Astrocyte of the spinal cord (primary cell): ENCODE measurements at regions not wholly inside any gene's neighbourhood (a gene's known extent, or its start where the extent isn't known, plus 50 kb on each side); places are given as distances from the start of the nearest gene placed in this dataset.

Experiments used
- DNase-seq: peaks from one replicate; pipeline ENCODE4 v3.0.0; 2011; ENCODE audit warnings: low read depth, low spot score
- H3K4me3 ChIP-seq: 2 replicates; pipeline ENCODE4 v1.5.1; 2011; ENCODE audit warnings: low read depth, mild to moderate bottlenecking, low read length, moderate library complexity
- in situ Hi-C: cut with HindIII; loops from 2 replicates; pipeline ENCODE4 v1.10.0; 2017; ENCODE audit warnings: low sequenced_read_pairs
- TF ChIP-seq, protein P1 (sequence below): IDR thresholded peaks from 2 replicates; pipeline ENCODE4 v1.5.1; 2012; ENCODE audit warnings: low read depth, mild to moderate bottlenecking, low read length, inconsistent platforms

DNA sequence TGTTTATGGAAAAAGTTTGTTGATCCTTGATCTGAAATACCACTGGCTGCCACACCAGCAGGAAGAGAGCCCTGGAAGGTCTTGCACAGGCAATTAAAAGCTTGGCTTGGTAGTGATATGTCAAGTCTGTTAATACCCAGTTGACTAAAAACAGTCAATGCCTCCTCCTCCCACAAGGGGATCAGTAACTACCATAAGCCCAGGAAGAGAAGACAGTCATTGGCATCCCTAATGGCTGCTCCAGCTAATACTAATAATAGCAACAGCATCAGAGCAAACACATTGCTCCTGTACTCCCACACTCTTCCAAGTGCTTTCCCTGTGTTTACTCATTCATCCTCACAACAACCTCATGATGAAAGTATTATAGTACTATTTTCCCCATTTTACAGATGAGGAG lies 528.6 kb downstream of the TAFA4 start:
- in situ Hi-C loops: no loop called here
- no peak for DNase-seq
- no peak overlapping the region for H3K4me3 ChIP-seq
- TF ChIP-seq, protein P1, sequence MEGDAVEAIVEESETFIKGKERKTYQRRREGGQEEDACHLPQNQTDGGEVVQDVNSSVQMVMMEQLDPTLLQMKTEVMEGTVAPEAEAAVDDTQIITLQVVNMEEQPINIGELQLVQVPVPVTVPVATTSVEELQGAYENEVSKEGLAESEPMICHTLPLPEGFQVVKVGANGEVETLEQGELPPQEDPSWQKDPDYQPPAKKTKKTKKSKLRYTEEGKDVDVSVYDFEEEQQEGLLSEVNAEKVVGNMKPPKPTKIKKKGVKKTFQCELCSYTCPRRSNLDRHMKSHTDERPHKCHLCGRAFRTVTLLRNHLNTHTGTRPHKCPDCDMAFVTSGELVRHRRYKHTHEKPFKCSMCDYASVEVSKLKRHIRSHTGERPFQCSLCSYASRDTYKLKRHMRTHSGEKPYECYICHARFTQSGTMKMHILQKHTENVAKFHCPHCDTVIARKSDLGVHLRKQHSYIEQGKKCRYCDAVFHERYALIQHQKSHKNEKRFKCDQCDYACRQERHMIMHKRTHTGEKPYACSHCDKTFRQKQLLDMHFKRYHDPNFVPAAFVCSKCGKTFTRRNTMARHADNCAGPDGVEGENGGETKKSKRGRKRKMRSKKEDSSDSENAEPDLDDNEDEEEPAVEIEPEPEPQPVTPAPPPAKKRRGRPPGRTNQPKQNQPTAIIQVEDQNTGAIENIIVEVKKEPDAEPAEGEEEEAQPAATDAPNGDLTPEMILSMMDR: no peak

DNA sequence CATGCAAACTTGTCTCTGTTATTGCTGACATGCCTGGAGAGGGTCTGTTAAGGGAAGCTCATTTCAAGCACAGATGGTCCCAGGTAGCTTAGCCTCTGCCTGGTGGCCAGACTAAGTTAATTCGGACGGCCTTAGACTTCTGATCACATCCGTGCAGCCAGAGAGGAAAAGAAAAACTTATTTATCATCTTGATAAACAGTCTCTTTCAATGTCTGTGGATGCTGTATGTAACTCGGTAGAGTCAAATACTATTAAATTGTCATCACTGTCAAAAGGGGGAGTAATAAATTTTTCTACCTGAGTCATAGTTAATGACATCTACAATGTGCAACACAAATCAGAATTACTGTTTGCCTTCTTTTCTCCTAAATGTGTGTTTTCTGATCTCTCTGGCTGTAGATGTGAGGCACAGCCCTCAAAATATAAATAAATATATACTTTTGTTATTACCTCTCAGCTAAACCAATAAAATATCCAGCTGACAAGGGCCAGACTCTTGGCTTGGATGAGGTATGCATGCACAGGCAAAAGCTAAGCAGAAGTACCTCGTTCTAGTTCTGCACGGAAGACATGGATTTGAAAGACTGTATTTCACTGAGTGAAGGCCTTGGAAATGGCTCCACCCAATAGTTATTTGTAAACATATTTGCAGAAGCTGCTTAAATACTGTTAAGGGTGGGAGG lies 530.0 kb downstream of the TAFA4 start:
- no peak overlapping the region for H3K4me3 ChIP-seq
- TF ChIP-seq, protein P1: no peak
- DNase-seq: no peak
- in situ Hi-C loops: no loop called here

DNA sequence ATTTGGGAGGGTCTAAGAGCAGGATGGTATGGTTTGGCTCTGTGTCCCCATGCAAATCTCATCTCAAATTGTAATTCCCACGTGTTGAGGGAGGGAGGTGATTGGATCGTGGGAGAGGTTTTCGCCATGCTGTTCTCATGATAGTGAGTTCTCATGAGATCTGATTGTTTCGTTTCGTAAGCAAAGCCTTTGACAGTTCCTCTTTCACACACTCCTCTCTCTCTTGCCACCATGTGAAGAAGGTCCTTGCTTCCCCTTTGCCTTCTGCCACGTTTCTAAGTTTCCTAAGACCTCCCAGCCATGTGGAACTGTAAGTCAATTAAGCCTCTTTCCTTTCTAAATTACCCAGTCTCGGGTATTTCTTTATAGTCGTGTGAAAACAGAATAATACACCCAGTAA lies 553.7 kb downstream of the TAFA4 start:
- TF ChIP-seq, protein P1: no peak
- in situ Hi-C loops: no loop called here
- H3K4me3 ChIP-seq: no peak overlapping the region
- DNase-seq: no peak

DNA sequence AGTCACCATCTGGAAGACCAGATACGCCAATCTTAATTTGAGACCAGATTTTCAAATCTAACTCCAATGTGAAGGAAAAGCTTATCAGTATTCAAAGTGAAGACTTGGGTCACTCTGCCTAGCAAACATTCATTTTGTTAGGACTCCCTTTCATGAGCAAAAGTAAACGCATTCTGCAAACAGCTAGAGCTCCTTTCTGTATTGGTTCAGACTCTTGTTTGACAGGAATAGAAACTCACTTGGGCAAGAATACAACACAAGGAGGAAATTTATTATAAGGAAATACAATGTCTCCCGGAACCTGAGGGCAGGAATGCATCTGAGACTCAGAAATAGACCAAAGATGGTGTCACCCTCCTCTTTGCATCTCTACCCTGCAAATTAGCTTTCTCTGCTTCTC lies 558.6 kb downstream of the TAFA4 start:
- in situ Hi-C loops: no loop called here
- H3K4me3 ChIP-seq: no peak overlapping the region
- DNase-seq: no peak
- TF ChIP-seq, protein P1: no peak

DNA sequence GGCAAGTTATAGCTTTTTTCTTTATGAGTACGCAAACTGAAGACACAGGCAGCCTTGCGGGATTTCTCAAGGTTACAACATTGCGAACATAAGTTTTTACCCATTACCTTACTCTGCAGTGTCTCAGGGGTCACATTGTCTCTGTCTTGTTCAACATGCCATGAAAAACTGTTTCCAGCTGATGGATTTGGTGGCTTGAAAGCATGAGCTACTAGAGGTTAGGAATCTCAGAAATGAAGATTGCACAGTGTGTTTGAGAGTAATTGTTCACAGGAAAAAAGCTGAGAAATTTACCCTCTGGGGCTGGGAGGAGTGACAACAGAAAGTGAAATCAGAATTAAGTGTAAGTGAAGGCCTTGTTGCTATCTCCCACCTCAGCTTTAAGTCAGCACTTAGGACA lies 568.6 kb downstream of the TAFA4 start:
- in situ Hi-C loops: no loop called here
- TF ChIP-seq, protein P1: no peak

DNA sequence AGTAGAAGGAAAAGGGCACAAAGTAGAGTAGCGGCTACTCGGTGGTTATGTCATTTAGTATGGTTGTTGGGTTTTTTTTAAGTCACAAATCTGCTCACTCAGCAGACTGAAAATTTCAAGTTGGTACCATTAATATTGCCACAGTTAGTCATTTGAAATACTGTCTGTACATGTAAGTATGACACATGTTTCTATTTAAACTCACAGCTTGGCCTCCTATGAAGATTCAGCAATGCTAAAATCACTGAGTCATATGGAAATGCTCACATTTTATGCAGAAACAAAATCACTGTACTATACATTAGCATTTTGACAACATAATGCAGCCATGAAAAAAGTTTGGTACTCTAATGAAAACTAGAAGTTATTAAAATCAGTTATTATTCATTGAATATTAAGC lies 571.9 kb downstream of the TAFA4 start:
- TF ChIP-seq, protein P1: no peak
- DNase-seq: no peak
- in situ Hi-C loops: no loop called here
- no peak overlapping the region for H3K4me3 ChIP-seq

More for the DNA sequence above, 568.6 kb downstream of the TAFA4 start:
- DNase-seq: no peak
- no peak overlapping the region for H3K4me3 ChIP-seq
